ENCODE measurements at regions not wholly inside any gene's neighbourhood (a gene's known extent, or its start where the extent isn't known, plus 50 kb on each side); places are given as distances from the start of the nearest gene placed in this dataset.
"Not testable (repeated sequence)": the region's sequence is repeated elsewhere in the genome, so short reads cannot be mapped to it uniquely, and the experiment has no call there.

- DNase-seq = no peak
Observed at GRCh38 chr16:59013930-59014329, 279.8 kb upstream of the GOT2 start.

GRCh38 chr16:58999762-59000161, 265.6 kb upstream of the GOT2 start:
- DNase-seq = no peak

GRCh38 chr16:58992755-58993154, 258.6 kb upstream of the GOT2 start:
- not testable (repeated sequence) for DNase-seq

- DNase-seq = not testable (repeated sequence)
Observed at GRCh38 chr16:58983181-58983965, 249.3 kb upstream of the GOT2 start.

GRCh38 chr16:58970775-58971174, 236.7 kb upstream of the GOT2 start:
- no peak for DNase-seq

- no peak for DNase-seq
Observed at GRCh38 chr16:58963479-58963878, 229.4 kb upstream of the GOT2 start.

GRCh38 chr16:58962811-58963210, 228.7 kb upstream of the GOT2 start:
- no peak for DNase-seq

GRCh38 chr16:58960484-58960883, 226.4 kb upstream of the GOT2 start:
- DNase-seq = no peak

GRCh38 chr16:58960034-58960433, 225.9 kb upstream of the GOT2 start:
- DNase-seq = no peak

- DNase-seq = no peak
Observed at GRCh38 chr16:58958749-58959148, 224.6 kb upstream of the GOT2 start.

- no peak for DNase-seq
Observed at GRCh38 chr16:58948244-58948643, 214.1 kb upstream of the GOT2 start.

- no peak for DNase-seq
Observed at GRCh38 chr16:58940609-58941008, 206.5 kb upstream of the GOT2 start.

- DNase-seq = no peak
Observed at GRCh38 chr16:58938811-58939210, 204.7 kb upstream of the GOT2 start.

GRCh38 chr16:58937661-58938060, 203.5 kb upstream of the GOT2 start:
- DNase-seq = no peak

- no peak for DNase-seq
Observed at GRCh38 chr16:58933186-58933585, 199.1 kb upstream of the GOT2 start.

GRCh38 chr16:58931436-58931835, 197.3 kb upstream of the GOT2 start:
- no peak for DNase-seq

GRCh38 chr16:58923094-58923493, 189.0 kb upstream of the GOT2 start:
- DNase-seq = no peak

- DNase-seq = no peak
Observed at GRCh38 chr16:58913456-58913855, 179.3 kb upstream of the GOT2 start.

- no peak for DNase-seq
Observed at GRCh38 chr16:58912571-58912970, 178.5 kb upstream of the GOT2 start.

- no peak for DNase-seq
Observed at GRCh38 chr16:58906981-58907715, 173.0 kb upstream of the GOT2 start.

- DNase-seq = no peak
Observed at GRCh38 chr16:58904291-58904690, 170.2 kb upstream of the GOT2 start.

GRCh38 chr16:58889516-58889915, 155.4 kb upstream of the GOT2 start:
- no peak for DNase-seq

- no peak for DNase-seq
Observed at GRCh38 chr16:58885528-58886170, 151.5 kb upstream of the GOT2 start.

- no peak for DNase-seq
Observed at GRCh38 chr16:58884141-58884540, 150.0 kb upstream of the GOT2 start.

Measured in NCI-H1092 treated with DMSO at 0.1 percent for 48 hours (cell line).